GM12873 (cell line): ENCODE measurements at regions not wholly inside any gene's neighbourhood (a gene's known extent, or its start where the extent isn't known, plus 50 kb on each side); places are given as distances from the start of the nearest gene placed in this dataset.

Experiments used
- TF ChIP-seq, protein P1 (sequence below): IDR thresholded peaks from 2 replicates; pipeline ENCODE4 v1.5.1; 2012; ENCODE audit warnings: low read depth, mild to moderate bottlenecking, moderate library complexity, low read length, control low read depth; ENCODE audit not compliant: insufficient read depth; ENCODE audit errors: missing control alignments

DNA sequence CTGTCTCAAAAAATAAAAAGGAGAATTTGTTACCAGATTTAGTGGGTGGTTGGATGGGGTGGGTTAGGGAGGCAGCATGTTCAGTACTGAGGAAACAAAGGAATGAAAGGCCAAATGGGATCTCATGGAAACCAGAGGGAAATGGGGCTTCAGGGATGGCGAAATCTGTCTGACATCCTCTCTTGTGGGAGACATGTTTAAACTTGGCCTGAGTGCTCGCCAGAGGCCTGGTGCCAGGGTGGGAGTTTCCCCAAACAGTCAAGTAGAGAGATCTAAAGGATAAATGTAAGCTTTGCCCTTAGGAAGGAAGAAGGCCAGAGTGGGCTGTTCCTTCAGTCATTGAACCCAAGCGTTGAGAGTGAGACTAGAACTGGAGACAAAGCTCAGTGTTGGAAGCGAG is 61.9 kb upstream of the AKIRIN2 start:
- TF ChIP-seq, protein P1, sequence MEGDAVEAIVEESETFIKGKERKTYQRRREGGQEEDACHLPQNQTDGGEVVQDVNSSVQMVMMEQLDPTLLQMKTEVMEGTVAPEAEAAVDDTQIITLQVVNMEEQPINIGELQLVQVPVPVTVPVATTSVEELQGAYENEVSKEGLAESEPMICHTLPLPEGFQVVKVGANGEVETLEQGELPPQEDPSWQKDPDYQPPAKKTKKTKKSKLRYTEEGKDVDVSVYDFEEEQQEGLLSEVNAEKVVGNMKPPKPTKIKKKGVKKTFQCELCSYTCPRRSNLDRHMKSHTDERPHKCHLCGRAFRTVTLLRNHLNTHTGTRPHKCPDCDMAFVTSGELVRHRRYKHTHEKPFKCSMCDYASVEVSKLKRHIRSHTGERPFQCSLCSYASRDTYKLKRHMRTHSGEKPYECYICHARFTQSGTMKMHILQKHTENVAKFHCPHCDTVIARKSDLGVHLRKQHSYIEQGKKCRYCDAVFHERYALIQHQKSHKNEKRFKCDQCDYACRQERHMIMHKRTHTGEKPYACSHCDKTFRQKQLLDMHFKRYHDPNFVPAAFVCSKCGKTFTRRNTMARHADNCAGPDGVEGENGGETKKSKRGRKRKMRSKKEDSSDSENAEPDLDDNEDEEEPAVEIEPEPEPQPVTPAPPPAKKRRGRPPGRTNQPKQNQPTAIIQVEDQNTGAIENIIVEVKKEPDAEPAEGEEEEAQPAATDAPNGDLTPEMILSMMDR: no peak

- TF ChIP-seq, protein P1: no peak
Measured at GRCh38 chr6:87763276-87763675, 61.2 kb upstream of the AKIRIN2 start.

DNA sequence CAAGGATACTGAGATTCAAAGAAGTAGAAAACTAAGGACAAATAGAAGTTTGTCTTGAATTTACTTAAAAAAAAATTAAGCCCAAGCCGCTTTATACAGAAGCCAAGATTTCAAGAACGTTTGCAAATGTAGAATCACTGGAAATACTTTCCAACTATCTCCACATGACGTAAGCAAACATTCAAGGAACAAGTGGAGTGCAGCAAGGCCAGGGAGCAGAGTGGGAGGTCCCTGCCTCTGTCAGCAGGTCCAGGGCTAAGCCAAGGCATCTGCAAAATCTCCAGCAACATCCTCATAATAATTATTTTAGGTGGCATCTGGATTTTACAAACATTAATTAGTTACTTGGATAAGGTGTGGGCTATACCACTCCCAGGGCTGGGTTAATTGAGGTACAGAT is 60.1 kb upstream of the AKIRIN2 start:
- TF ChIP-seq, protein P1: no peak

DNA sequence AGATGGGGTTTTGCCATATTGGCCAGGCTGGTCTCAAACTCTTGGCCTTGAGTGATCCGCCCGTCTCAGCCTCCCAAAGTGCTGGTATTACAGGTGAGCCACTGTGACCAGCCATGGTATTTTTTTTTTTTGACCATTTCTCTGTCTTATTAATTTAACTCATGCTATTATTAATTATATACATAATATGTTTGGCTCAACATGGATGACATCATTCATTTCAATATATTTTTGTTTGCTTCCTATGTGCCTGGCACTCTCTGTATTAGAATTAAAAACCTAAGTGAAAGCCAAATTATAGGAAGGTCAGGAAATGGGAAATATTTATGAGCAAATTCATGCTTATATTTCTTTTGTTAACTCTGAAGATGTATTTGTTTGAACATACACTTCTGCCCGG is 55.8 kb upstream of the AKIRIN2 start:
- TF ChIP-seq, protein P1: no peak

DNA sequence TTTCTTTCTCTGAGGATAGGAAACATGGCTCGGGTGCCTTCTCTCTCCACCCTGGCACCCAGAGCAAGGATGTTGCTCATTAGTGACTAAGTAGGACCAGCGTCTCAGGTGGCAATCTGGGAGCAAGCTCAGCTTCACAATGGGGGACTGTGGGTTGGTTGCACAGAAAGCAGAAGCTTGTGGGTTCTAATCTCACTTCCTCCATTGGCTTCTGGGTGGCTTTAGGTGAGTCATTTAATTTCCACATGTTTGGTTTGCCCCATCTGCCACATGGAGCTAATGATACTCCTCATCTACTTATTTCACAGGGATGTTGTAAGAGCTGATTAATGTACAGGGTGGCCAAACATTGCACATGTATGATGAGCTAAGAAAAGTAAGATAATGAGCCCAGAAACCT is 54.8 kb upstream of the AKIRIN2 start:
- TF ChIP-seq, protein P1: no peak

- TF ChIP-seq, protein P1: no peak
Measured at GRCh38 chr6:87755708-87756671, 54.0 kb upstream of the AKIRIN2 start.

GRCh38 chr6:87754828-87755227 is 52.8 kb upstream of the AKIRIN2 start:
- TF ChIP-seq, protein P1: no peak
